Fibroblast of the aortic adventitia (primary cell): ENCODE measurements at regions not wholly inside any gene's neighbourhood (a gene's known extent, or its start where the extent isn't known, plus 50 kb on each side); places are given as distances from the start of the nearest gene placed in this dataset.

Experiments used
- DNase-seq: peaks from one replicate; pipeline ENCODE4 v3.0.0-alpha.2; 2010; ENCODE audit warnings: low read depth
- H3K4me3 ChIP-seq: 2 replicates; pipeline ENCODE4 v1.5.1; 2011; ENCODE audit warnings: low read depth, mild to moderate bottlenecking, control low read depth, low read length, moderate library complexity
- CTCF ChIP-seq: IDR thresholded peaks from 2 replicates; pipeline ENCODE4 v1.5.1; 2011; ENCODE audit warnings: mild to moderate bottlenecking, low read length, control low read depth, inconsistent platforms; ENCODE audit not compliant: insufficient read depth

- H3K4me3 ChIP-seq = no peak overlapping the region
- no peak for TF ChIP-seq CTCF
- no peak for DNase-seq
Observed at GRCh38 chr1:10861822-10862221, 65.4 kb upstream of the CASZ1 start.

GRCh38 chr1:10862743-10863335 is 66.4 kb upstream of the CASZ1 start:
- TF ChIP-seq CTCF = no peak
- no peak overlapping the region for H3K4me3 ChIP-seq
- DNase-seq = no peak

DNA sequence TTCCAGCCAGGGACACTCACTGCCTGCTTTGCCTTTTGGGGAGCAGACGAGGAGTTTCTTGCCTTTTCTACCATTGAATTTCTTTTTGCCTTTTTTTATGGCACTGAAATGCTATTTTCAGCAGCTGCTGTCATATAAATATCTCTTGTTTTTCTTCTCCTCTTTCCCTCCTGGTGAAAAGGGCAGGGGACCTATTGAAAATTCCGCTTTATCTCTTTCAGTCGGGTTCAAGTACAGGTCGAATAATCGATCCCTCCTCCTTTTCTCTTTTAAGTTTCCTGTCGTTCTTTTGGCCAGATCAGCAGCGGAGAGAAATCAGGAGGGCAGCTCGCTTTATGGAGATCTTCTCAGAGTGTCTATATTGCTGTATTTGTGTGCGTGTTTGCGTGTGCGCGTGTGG is 67.4 kb upstream of the CASZ1 start:
- no peak overlapping the region for H3K4me3 ChIP-seq
- no peak for DNase-seq
- no peak for TF ChIP-seq CTCF

- DNase-seq = no peak
- no peak for TF ChIP-seq CTCF
Observed at GRCh38 chr1:10864776-10865175, 68.3 kb upstream of the CASZ1 start.

GRCh38 chr1:10865518-10866320 is 69.3 kb upstream of the CASZ1 start:
- DNase-seq = no peak
- no peak overlapping the region for H3K4me3 ChIP-seq
- no peak for TF ChIP-seq CTCF

More at GRCh38 chr1:10864776-10865175, 68.3 kb upstream of the CASZ1 start:
- H3K4me3 ChIP-seq = no peak overlapping the region

DNA sequence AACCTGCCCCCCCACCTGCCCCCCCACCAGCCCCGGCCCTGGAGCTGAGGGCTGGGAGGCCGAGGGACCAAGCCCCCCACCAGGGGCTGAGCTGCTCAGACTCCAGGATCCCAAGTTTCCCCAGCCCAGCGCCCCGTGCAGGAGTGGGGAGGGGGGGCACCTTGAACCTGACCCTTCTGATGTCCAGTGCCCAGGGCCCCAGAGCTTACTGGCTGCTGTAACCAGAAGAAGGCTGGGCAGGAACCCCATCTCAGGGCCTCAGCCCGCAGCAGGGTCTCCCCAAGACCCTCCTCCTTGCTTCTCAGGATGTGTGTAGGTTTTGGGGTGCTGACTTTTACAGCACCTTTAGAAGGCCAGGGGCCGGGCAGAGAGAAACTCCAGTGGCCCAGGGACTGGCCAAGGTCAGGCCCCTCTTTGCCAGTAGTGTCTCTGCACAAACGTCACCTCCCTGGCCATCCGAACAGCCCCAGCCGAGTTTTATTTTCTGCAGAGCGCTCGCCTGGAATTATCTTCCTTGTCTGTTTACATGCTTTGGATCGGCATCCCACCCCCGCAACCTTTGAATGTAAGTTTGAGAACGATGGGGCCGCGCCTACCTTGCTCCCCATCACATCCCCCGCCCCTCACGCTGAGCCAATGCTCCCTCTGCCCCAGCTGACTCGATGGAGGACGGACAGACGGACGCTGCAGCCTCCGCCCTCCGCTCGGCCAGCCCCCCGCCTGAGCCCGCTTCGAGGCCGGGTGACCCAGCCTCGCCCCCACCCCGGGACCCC is 70.1 kb upstream of the CASZ1 start:
- no peak for DNase-seq

More for the DNA sequence above, 70.1 kb upstream of the CASZ1 start:
- peak overlapping the region; percentile 58 for H3K4me3 ChIP-seq
- TF ChIP-seq CTCF = no peak
